ENCODE measurements at regions not wholly inside any gene's neighbourhood (a gene's known extent, or its start where the extent isn't known, plus 50 kb on each side); places are given as distances from the start of the nearest gene placed in this dataset.
"Not testable (repeated sequence)": the region's sequence is repeated elsewhere in the genome, so short reads cannot be mapped to it uniquely, and the experiment has no call there.

DNA sequence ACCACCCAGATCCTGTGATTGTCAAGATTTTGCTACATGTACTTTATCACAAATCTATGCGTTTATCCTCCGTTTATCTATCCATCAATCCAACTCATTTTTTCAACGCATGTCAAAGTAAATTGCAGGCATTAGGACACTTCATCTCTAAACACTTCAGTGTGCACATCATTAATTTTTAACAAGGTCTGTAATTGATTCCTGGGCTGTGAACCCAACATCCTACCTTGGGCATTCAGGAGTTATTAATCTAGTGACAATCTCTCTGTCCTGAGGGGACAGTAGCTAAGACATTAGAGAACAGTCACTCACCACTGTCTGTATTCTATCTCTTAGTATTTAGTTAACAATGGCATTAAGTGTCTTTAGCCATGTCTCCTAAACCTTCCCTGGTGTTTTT lies 264.7 kb downstream of the SOX9 start:
- in situ Hi-C loops (cut with MboI; ENCODE audit: low sequenced_read_pairs), result no loop called here

DNA sequence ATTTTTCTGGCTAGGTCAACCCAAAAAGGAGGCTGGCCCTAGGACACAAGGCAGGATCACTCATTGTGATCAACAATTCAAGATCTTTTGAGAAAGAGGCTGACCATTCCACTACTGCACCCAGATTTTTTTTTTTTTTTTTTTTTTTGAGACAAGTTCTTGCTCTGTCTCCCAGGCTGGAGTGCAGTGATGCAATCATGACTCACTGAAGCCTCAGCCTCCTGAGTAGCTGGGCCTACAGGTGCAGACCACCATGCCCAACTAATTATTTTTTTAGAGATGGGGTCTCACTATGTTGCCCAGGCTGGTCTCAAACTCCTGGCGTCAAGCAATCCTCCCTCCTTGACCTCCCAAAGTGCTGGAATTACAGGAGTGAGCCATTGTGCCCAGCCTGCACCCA lies 265.4 kb downstream of the SOX9 start:
- in situ Hi-C loops (cut with MboI; ENCODE audit: low sequenced_read_pairs), result not testable (repeated sequence)

DNA sequence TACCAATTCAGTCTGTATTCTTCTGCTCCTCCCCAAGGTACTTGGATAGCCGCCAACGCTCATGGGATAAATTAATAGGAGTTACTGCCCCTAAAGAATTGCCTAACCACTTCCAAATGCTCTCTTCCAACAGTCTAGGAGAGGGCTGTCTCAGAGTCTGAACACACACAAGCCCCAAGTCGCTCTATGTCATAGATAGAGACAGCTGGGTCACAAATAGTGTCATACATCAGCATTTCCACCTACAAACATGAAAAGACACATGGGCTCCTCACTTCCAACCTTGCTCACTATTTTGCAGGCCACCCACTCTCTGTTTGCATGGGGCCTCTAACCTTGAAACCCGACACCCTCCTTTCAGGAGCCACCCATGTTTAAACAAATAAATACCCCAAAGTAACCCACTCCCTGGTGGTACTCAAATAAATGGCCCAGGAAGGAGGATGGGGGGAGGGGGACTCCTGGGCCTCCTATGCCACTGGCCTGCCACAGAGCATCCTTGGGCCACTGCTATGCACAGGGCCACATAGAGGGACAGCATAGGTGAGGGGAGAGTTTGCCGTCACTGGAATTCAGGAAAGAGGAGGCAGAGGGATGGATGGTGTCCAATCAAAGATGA lies 265.9 kb downstream of the SOX9 start:
- in situ Hi-C loops (cut with MboI; ENCODE audit: low sequenced_read_pairs), result no loop called here

DNA sequence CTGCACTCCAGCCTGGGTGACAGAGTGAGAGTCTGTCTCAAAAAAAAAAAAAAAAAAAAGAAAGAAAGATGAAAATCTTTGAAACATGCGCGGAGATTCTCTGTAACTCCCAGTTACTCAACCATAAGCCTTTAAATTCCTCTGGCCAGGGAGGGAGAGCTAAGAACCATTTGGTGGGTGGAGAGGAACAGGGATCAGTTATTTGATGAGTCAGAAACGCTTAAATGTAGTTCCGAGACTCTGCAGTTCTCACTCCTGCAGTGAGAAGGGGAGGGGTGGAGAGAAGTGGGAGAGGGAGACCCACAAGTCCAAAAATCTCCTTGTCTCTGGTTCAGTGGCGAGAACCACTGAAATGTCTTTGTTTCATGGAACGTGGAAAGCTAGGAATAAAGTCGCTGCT lies 266.7 kb downstream of the SOX9 start:
- in situ Hi-C loops (cut with MboI; ENCODE audit: low sequenced_read_pairs), result no loop called here

DNA sequence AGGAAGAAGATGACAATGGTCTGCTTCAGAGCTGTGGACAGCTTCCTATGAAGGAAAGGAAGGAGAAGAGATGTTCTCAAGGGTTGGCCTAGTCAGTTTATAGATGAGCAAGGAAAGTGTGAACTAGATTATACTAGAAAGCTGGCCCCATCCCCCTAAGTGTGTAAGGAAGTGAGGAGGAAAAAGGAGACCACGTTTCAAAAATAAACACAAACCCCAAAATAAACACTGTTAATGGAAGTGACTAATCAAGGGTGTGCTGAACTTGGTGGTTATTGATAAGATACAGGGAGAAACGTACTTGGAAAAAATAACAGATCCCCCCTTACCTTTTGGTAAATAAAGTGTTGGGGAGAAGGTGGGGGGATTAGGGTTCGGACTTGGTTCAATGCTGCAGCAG lies 267.1 kb downstream of the SOX9 start:
- in situ Hi-C loops (cut with MboI; ENCODE audit: low sequenced_read_pairs), result no loop called here

DNA sequence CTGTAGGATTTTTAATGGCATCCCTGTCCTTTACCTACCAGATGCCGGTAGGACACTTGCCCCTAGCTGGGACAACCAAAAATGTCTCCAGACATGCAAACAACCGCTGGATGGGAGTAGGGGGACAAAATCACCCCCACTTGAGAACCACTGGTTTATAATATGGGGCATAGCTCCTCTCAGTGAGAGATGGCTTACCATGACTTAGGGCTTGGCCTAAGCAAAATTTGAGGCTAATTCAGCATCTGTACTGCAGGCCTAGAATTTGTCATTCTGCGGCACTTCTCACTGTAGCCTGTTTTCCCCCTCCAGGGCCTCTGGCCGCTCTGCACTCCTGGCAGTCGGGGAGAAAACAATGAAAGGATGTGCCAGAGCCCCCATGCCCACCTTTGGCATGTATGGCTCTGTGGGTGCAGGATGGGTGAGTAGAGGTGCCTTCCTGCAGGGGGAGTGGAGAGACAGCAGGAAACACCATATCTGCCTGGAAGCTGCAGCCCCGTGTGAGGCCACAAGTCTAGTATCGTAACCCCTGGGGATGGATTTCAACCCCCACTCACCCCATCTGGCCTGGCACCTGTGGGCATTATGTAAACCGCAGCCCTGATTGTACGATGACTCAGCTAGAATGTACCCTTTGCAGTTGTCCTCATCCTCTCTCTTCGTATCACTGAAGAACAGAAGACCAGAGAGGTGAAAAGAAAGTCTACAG lies 268.1 kb downstream of the SOX9 start:
- in situ Hi-C loops (cut with MboI; ENCODE audit: low sequenced_read_pairs), result no loop called here

DNA sequence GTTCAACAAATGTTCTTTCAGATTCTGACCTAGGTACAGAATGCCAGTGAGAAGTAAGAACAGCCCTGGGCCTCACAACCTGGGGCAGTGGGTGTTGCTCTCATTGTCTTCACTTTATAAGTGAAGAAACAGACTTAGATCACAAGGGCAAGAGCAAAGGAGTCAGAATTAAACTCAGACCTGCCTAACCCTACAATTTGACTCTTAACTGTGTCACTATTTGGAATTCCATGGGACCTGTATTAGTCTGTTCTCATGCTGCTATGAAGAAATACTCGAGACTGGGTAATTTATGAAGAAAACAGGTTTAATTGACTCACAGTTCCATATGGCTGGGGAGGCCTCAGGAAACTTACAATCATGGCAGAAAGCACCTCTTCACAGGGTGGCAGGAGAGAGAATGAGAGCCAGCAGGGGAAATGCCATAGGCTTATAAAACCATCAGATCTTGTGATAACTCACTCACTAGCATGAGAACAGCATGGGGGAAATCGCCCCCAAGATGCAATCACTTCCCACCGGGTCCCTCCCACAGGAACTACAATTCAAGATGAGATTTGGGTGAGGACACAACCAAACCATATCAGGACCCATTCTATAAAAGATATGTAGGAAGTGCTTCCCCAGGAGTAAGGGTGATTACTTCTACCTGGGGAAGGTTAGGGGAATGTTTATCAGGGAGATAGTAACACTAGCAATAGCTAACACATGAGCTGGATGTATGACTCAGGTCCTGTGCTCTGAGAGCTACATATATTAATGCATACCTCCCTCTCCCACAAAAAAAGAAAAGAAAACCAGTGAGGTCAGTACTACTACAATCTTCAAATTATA lies 270.1 kb downstream of the SOX9 start:
- in situ Hi-C loops (cut with MboI; ENCODE audit: low sequenced_read_pairs), result no loop called here

DNA sequence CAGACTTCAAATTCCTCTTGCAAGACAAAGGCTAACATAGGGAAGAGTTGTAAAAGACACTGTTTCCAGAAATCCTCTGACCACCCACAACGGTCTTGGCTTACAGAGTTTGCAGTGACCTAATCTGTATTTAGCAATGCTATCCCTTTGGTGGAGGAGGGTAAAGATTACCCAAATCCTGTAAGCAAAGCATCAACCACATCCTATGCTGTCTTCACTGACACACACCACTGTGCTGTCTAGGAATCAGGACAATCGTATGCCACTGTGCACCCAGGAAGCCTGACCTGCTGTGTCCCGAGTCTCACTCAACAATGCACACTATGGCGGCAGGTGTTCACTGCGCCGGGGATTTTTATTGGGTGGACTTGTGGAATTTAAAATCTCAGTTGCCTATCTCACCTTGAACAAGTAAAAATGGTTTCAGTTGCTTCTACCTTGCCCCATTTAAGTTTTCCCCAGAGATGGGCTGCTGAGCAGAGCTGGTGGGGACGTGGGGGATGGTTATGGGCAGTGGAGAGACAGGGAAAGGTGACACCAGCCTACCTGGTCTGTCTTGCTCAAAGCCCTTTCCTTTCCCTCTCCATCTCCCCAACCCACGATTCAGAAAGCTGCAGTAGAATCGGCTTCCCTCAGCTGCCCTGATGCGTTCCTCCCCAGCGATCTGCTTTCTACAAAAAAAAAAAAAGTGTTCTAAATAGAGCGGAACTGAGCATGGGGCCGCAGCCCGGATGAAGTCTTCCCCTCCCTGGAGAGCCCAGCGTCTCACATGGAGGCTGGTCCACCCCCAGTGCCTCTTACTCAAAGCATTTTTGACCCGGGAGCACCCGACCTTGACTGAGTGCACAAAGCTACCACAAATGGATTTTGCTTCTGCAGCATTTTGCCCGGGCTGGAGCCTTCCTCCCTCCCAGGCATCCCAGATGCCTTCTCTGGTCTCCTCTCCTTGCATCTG lies 271.5 kb downstream of the SOX9 start:
- in situ Hi-C loops (cut with MboI; ENCODE audit: low sequenced_read_pairs), result no loop called here

DNA sequence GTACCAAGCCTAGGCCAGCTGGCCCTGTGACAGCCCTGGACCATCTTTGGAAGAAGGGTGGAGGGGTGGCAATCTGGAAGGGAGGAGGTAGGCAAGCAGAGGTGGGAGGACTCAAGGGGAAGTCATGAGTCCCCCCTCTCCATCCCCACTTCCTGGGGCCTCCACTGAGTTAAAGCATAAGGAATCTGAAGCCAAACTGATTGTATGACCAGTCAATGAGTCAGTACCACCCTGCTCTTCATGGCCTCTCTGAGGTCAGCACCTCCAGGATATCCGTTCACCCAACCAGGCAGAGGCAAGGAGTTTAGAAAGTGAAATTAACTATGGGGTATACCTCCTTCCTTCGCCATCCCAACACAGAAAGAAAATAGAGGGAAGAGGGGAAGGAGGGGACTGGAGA lies 272.7 kb downstream of the SOX9 start:
- in situ Hi-C loops (cut with MboI; ENCODE audit: low sequenced_read_pairs), result no loop called here

DNA sequence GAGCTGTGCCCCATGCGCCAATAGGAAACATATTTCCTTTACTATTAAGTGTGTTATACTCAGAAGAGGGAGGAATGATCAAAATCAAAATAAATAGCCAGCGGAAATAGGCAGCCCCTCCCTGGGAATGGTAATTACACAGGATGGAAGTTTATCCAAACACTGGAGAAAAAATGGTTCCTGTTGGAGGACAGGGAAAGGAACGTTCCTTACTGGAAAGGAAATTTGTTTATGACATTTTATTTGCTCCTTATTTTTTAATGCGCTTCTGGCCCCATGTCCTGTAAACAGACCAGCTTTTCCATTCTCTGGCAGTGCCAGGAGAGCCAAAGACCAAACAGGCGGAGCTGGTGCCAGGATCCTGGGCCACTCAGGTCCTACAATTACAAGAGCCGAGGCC lies 273.7 kb downstream of the SOX9 start:
- in situ Hi-C loops (cut with MboI; ENCODE audit: low sequenced_read_pairs), result no loop called here

DNA sequence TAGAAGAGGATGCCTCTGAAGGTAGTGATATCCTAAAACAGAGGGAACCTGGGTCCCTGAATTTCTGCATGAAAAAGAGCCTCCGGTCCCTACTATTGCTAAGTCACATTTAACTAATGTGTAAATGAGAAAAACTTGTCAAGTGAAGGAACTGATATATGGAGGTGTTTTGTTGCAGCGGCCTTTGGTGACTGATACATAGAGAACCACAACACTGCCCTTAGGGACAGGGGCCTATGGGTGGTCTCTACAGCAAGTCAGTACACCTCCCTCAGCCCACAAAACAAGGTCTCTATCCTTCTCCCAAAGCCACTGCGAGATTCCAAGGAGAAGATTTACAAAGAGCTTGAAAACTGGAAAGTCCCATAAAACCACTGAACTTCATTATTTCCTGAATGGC lies 275.3 kb downstream of the SOX9 start:
- in situ Hi-C loops (cut with MboI; ENCODE audit: low sequenced_read_pairs), result no loop called here

DNA sequence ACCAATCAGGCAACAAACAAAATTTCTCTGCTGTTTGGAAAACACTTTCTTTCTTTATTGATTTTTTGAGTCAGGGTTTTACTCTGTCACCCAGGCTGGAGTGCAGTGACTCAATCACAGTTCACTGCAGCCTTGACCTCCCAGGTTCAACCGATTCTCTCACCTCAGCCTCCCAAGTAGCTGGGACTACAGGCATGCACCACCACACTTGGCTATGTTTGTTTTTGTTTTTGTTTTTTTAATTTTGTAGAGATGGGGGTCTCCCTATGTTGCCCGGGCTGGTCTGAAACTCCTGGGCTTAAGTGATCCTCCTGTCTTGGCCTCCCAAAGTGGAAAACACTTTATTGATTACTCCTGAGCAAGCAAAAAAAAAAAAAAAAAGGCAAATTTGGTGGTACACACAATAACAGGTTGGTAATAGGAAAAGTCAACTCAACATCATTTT lies 276.4 kb downstream of the SOX9 start:
- in situ Hi-C loops (cut with MboI; ENCODE audit: low sequenced_read_pairs), result no loop called here

DNA sequence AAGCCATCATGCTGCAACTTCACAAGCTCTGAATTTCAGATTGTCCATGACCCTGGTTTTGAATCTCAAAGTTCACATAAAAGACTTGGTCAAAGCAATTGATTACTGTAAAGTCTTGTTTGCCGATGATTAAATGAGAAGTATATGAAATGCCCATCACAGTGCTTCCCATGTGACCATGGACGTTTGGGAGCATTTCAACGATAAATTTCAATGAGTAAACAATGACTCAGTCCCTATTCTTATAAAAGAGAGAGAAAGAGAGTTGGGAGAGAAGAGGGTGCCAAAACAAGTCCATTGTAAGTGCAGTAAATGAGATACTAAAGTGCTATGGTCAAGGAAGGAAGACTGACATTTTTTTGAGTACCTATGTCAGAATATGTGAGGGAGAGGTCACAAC lies 276.9 kb downstream of the SOX9 start:
- in situ Hi-C loops (cut with MboI; ENCODE audit: low sequenced_read_pairs), result no loop called here

DNA sequence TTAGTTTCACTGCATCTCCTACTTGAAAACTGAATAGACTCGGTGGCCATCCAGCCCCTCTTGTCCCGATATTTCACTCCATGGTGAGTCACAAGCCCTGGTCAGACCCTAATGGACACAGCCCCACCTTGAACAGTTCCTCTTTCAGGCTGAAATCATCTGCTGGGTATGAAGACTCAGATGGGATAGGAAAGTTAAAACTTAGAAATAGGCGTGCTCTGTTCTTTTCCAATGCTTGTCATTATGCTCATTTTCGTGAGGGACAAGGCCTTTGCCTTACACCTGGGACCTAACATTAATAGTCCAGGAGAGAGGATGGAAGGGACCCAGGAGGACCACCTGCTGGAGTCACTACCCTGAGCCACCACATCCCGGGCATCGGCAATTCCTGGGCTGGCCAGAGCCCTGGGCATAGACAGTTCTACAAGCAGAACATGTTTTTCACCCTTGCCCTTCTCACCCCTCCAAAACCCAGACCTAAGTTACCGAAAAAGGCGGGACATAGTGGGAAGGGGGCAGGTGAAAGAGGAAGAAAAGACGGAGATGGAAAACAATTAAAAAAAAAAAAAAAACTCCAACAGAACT lies 278.3 kb downstream of the SOX9 start:
- in situ Hi-C loops (cut with MboI; ENCODE audit: low sequenced_read_pairs), result no loop called here

DNA sequence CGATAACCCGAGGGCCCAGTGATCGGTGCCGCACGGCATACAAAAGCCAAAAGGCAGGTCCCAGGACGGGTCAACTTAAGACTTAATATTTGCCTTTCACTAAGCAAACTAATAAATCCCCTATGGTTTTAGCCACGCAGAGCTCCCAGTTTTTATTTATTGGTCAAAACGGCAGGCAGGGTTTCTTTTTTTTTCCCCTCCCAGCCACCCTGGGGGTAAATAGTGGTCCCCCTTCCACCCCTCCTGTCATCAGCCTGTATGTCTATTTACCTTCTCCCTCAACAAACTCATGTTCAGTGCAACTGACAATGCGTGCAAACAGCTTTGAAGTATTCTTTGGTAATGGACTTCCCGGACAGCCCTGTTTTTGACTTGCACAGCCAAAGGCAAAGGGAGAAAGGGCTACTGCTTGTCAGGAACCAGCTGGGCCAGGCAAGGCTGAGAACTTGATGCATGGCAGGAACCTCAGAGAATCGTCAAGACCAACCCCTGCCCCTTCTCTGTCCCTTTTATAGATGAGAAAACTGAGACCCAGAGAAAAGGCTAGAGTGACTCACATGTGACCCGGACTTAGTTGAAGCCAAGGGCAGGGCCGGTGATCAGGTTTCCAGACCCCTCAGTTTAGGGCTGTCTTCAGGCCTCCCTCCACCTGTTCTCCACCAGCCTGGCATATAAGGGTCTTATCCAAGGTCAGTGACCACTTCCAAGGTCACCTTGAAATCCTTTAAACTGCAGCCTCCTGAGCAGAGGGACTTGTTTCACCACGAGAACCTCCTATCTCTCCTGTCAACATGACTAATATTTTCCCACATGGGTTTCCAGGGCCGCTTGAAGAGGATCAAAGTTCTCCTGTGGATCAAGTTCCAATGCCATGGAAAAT lies 279.0 kb downstream of the SOX9 start:
- in situ Hi-C loops (cut with MboI; ENCODE audit: low sequenced_read_pairs), result no loop called here

DNA sequence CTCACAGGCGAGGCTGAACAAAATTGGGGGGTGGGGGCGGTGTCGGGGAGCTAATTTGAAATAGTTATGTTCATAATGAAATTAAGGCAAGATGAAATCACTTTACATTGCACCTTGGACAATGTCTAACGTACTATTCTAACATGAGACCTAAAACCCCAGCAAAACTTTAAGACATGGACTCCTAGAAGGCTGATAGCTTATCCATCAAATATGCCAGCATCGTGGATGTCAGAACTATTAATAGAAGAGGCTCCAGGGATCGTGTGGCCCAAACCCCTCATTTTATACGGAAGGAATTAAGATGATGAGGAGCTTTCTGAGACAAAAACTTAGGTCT lies 279.6 kb downstream of the SOX9 start:
- in situ Hi-C loops (cut with MboI; ENCODE audit: low sequenced_read_pairs), result no loop called here

DNA sequence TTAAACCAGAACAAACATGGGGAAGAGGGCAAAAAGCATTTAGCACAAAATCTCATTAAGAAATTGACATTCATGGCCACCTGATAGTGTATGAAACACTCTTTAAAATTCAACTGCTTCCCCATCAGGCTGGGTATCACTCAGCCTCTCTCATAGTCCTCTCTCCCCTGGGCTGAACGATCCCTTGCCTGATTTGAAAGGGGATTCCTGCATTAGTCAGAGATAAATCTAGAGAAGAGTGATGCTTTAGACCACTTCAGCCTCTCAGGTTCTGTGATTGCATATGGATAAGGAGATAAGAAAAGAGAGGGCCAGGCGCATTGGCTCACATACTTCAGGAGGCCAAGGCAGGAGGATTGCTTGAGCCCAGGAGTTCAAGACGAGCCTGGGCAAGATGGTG lies 280.0 kb downstream of the SOX9 start:
- in situ Hi-C loops (cut with MboI; ENCODE audit: low sequenced_read_pairs), result no loop called here

DNA sequence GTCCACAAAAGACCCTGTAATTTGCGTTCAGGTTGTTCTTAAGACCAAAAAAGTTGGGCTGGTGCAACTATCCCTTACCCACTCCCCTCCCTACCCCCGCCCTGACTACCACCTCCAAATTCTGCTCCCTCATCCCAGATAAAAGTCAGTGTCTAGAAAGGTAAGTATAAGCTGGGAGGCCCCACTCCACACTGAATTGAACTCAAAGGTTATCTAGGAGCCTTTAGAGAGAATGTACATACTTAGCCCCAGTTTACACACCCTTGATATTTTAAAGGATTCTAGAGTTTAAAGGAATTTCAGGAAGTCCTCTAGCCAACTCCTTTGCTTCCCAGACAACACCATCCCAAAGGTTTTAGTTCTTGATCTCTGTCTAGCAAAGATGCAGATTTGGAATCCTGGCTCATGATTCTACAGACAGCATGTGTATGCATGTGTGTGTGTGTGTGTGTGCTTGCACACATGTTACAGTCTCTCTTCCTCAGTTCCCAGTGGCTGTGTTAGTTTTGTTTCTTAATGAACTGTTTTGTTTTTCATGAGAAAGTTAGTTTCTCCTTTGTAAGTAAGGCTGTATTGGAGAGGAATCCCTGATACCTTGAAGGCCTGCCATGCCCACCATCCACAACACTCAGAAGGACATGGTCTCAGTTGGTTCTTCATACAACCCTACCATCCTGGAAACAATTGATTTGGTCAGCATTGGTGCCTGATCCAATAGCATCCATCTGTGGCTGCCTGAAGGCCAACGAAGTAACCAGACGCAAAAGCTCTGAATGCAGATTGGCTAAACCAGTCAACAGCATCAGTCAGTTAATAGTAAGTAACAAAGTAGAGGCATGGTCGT lies 281.3 kb downstream of the SOX9 start:
- in situ Hi-C loops (cut with MboI; ENCODE audit: low sequenced_read_pairs), result no loop called here

DNA sequence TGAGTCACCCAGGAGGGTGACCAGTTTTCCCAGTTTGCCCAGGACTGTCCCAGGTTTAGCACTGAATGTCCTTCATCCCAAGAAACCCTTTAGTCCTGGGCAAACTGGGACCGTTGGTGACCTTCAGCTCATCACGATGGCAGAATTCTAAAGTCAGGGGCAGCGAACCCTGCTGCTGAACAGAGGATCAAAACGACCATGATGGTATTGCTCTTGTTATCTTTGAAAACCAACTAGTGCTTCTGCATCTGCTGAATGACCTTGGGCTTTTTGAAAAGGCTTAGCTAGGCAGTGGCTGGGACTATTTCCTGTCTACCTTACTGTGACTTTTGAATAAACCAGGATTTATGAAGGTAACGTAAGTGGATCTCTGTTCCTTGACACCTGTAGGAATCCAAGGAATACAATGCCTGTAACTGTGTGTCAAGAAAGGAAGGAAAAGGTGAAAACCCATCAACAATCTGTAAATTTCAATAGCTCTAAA lies 281.9 kb downstream of the SOX9 start:
- in situ Hi-C loops (cut with MboI; ENCODE audit: low sequenced_read_pairs), result no loop called here
